Ishikawa (cell line): ENCODE measurements at regions not wholly inside any gene's neighbourhood (a gene's known extent, or its start where the extent isn't known, plus 50 kb on each side); places are given as distances from the start of the nearest gene placed in this dataset.

Experiments used
- CEBPB ChIP-seq: IDR thresholded peaks from 2 replicates; pipeline ENCODE4 v1.6.1; 2012
- EGR1 ChIP-seq: IDR thresholded peaks from 2 replicates; pipeline ENCODE4 v1.6.1; 2012
- EP300 ChIP-seq: IDR thresholded peaks from 2 replicates; pipeline ENCODE4 v1.6.1; 2012; ENCODE audit warnings: borderline replicate concordance
- FOXM1 ChIP-seq: IDR thresholded peaks from 2 replicates; pipeline ENCODE4 v1.6.1; 2012; ENCODE audit warnings: low read depth, borderline replicate concordance
- RAD21 ChIP-seq: IDR thresholded peaks from 2 replicates; pipeline ENCODE4 v1.6.1; 2012; ENCODE audit warnings: low read depth
- TAF1 ChIP-seq: IDR thresholded peaks from 2 replicates; pipeline ENCODE4 v1.6.1; 2012; ENCODE audit warnings: low read depth, mild to moderate bottlenecking
- YY1 ChIP-seq: IDR thresholded peaks from 2 replicates; pipeline ENCODE4 v1.6.1; 2012; ENCODE audit warnings: low read depth
- ZBTB7A ChIP-seq: IDR thresholded peaks from 2 replicates; pipeline ENCODE4 v1.6.1; 2012; ENCODE audit warnings: low read depth
- TF ChIP-seq, protein P1 (sequence below): IDR thresholded peaks from 2 replicates; pipeline ENCODE4 v1.6.1; 2012; ENCODE audit warnings: low read depth, mild to moderate bottlenecking
- TF ChIP-seq, protein P2 (sequence below): IDR thresholded peaks from 2 replicates; pipeline ENCODE4 v1.6.1; 2012

DNA sequence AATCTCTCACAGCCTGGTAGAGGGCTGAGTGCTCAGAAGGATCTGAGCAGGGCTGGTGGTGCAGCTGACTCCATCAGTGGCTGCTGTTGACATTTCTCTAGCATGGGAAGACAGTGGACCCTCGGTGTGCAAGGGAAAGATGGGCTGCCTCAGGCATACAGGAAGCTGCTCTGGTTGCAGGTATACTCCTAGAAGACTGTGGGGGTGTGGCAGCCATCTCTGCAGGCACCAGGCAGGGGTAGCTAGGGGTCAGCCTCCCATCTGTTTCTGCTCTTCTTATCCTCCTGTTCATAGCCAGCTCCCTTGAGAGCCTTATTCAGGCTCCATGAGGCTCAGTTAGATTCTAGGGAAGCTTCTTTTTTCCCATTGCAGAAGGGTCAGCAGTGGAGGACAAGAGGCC, 475.5 kb downstream of the TSHZ3 start:
- TF ChIP-seq CEBPB (no peak), EGR1 (no peak), RAD21 (no peak), ZBTB7A (no peak), EP300 (no peak), YY1 (no peak), FOXM1 (no peak), TAF1 (no peak)
- TF ChIP-seq, protein P1, sequence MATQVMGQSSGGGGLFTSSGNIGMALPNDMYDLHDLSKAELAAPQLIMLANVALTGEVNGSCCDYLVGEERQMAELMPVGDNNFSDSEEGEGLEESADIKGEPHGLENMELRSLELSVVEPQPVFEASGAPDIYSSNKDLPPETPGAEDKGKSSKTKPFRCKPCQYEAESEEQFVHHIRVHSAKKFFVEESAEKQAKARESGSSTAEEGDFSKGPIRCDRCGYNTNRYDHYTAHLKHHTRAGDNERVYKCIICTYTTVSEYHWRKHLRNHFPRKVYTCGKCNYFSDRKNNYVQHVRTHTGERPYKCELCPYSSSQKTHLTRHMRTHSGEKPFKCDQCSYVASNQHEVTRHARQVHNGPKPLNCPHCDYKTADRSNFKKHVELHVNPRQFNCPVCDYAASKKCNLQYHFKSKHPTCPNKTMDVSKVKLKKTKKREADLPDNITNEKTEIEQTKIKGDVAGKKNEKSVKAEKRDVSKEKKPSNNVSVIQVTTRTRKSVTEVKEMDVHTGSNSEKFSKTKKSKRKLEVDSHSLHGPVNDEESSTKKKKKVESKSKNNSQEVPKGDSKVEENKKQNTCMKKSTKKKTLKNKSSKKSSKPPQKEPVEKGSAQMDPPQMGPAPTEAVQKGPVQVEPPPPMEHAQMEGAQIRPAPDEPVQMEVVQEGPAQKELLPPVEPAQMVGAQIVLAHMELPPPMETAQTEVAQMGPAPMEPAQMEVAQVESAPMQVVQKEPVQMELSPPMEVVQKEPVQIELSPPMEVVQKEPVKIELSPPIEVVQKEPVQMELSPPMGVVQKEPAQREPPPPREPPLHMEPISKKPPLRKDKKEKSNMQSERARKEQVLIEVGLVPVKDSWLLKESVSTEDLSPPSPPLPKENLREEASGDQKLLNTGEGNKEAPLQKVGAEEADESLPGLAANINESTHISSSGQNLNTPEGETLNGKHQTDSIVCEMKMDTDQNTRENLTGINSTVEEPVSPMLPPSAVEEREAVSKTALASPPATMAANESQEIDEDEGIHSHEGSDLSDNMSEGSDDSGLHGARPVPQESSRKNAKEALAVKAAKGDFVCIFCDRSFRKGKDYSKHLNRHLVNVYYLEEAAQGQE = no peak
- TF ChIP-seq, protein P2, sequence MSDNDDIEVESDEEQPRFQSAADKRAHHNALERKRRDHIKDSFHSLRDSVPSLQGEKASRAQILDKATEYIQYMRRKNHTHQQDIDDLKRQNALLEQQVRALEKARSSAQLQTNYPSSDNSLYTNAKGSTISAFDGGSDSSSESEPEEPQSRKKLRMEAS = no peak
